Limb (tissue), 2 donors: ENCODE measurements at regions not wholly inside any gene's neighbourhood (a gene's known extent, or its start where the extent isn't known, plus 50 kb on each side); places are given as distances from the start of the nearest gene placed in this dataset.
"Not testable (repeated sequence)": the region's sequence is repeated elsewhere in the genome, so short reads cannot be mapped to it uniquely, and the experiment has no call there.

ENCODE experiments used
- DNase-seq, 2 donors: peaks; one replicate each; pipeline ENCODE4 v3.0.0-alpha.2; 2016; ENCODE audit errors: extremely low spot score in 2 of 2

DNA sequence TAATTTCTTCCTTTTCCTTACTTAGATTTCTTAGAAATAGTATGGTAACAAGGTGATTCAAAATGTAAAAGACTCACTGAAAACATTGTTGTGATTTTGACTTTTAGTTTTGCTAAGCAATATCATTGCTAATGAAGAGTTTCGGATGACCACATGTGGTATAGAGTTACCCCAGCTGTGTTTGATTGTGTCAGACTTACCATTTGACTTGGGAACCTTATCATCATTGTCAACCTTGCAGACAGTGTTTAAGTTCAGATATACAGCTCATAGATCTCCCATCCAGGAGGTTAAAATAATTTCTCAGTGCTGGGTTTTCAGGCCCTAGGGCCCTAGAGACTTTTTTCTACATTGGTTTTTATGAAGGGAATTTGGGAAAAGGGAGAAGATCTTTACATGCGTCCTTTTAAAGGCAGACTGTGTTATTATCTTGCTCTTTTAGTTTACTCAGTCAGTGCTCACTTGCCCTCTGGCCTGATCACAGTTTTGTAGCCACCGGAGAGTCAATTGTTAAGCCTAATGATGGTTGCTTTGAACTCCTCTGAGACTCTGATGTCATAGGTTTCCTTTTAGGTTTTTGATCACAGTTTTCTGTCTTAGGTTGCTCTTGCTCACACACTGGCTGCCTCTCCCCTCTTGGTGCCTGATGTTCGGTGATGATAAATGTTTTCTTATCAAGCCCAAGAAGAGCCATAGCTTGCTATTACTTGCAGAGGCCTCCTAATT, 133.5 kb upstream of the ZPLD1 start:
- no peak for DNase-seq

DNA sequence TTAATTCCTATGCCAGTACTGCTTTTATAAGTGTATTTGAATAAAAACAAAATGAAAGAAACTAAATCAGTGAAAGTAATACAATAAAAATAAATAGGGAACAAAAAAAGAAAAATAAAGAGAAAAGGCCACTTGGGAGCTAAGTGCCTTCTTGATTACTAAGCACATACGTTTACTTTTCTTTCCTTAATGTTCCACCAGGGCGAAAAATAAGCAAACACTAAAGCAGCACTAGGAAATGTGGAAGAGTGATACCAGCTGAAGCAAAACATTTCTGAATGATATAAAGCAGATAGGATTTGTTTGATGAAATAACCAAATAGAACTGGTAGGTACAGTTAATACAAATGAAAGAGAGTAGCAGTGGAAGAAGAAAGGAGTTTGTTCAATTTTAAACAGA, 132.8 kb upstream of the ZPLD1 start:
- no peak for DNase-seq

- DNase-seq, result no peak
Observed at GRCh38 chr3:102304550-102304949, 130.3 kb upstream of the ZPLD1 start.

DNA sequence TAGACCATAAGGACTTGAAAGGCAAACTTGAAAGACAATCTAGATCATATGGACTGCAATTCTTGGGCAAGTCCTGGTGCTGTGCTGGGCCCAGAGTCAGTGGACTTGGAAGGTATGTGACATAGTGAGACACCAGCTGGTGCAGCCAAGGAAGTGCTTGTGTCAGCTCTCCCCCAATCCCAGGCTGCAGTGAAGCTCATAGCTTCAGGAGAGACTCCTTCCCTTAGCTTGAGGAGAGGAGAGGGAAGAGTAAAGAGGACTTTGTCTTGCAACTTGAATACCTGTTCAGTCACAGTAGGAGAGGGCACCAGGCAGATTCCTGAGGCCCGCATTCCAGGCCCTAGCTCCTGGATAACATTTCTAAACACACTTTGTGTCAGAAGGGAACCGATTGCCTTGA, 127.4 kb upstream of the ZPLD1 start:
- DNase-seq, result no peak

- DNase-seq, result no peak
Observed at GRCh38 chr3:102329066-102329465, 105.7 kb upstream of the ZPLD1 start.

GRCh38 chr3:102329561-102329960, 105.3 kb upstream of the ZPLD1 start:
- DNase-seq, result no peak

DNA sequence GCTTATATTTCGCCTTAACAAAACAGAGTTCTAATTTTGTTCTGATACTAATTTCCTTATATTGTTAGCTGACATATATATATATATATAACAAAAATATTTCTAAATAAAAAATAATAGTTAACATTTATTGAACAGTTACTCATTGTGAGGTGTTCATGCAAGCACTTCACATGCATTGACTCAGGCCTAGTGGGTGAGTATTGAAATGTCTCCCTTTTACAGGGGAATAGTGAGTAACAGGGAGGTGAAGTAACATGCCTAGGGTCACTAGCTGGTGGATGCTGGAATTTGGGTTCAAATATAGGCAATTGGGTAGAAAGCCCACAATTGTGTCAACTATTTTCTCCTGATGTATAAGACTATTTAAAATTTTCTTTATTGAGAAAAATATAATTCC, 102.6 kb upstream of the ZPLD1 start:
- no peak for DNase-seq

GRCh38 chr3:102332934-102333333, 101.9 kb upstream of the ZPLD1 start:
- no peak for DNase-seq

DNA sequence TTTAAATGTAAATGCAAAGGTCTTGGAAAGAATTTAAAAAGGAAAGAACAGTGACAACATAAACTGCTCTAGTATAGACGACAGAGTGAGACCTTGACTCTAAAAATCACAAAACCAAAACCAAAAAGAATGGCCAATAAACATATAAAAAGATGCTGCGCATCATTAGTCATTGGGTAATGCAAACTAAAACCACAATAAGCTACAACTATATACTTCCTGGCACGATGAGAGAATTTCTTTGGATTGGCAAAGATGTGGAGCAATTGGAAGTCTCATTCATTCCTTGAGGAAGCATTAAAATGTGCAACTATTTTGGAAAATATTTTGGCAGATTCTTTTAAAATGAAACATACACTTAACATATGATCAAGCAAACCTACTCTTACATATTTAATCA, 98.7 kb upstream of the ZPLD1 start:
- no peak for DNase-seq

DNA sequence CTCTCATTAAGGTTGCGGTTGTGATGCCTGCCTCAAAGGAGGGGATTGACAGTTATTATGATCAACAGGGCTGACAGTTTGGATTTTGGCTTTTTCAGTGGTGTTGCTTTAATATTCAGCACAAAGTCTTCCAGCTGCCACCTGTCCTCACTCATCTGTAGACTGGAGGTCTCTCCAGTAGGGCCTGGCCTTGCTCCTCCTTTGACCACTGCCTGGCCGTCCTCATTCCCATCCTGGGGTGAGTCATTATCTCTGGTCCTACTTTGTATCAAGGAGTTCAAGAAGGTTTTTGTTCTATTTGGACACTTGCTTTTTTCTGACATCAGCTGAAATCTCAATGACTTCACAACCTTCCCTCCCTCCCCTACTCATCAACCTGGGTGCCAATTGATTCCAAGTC, 95.1 kb upstream of the ZPLD1 start:
- no peak for DNase-seq

GRCh38 chr3:102346897-102347296, 87.9 kb upstream of the ZPLD1 start:
- DNase-seq, result no peak

- DNase-seq, result no peak
Observed at GRCh38 chr3:102348904-102349303, 85.9 kb upstream of the ZPLD1 start.

GRCh38 chr3:102353148-102353547, 81.7 kb upstream of the ZPLD1 start:
- DNase-seq, result no peak

DNA sequence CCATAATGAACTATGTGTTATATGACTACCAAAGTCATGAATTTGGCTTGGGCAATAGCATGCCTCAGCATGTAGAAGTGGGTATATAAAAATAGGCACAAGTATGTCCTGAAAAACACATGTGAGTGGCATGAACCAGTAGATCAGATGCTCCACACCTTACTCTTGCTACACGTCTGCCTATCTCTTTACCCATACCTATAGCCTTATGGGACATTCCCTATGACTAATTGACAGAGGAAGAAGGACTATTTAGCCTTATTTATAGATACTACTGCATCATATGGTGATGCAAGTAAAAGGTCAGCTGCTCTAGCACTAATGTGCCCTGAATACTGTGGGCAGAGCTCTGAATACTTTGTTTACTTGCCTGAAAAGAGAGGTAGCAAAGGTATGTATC, 81.0 kb upstream of the ZPLD1 start:
- no peak for DNase-seq

GRCh38 chr3:102354818-102355515, 79.8 kb upstream of the ZPLD1 start:
- no peak for DNase-seq

- DNase-seq, result no peak
Observed at GRCh38 chr3:102356506-102356905, 78.3 kb upstream of the ZPLD1 start.

- not testable (repeated sequence) for DNase-seq
Observed at GRCh38 chr3:102357313-102357712, 77.5 kb upstream of the ZPLD1 start.

- no peak for DNase-seq
Observed at GRCh38 chr3:102360183-102360860, 74.5 kb upstream of the ZPLD1 start.

DNA sequence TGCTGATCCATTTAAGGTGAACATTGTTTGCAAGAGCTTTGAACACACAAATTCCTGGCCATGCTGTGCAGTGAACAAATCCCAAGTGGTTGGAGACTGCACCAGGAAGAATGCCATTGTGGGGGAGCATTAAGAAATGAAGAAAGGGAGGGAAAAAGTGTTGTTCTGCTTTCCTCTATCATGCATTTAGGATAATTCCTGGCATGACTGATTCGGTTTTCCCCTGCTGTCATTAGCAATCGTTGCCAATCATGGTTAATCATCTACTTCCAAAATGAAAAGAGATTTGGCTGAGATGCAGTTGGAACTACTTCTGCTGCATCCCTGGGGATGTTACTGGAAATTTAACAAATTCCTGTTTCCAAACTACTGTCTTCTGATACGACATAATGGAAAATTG, 73.7 kb upstream of the ZPLD1 start:
- no peak for DNase-seq

- not testable (repeated sequence) for DNase-seq
Observed at GRCh38 chr3:102366116-102366515, 68.7 kb upstream of the ZPLD1 start.

- DNase-seq, result no peak
Observed at GRCh38 chr3:102374863-102375634, 59.8 kb upstream of the ZPLD1 start.

GRCh38 chr3:102378216-102378615, 56.6 kb upstream of the ZPLD1 start:
- no peak for DNase-seq
